Mammary epithelial cell (primary cell): ENCODE measurements at regions not wholly inside any gene's neighbourhood (a gene's known extent, or its start where the extent isn't known, plus 50 kb on each side); places are given as distances from the start of the nearest gene placed in this dataset.

Experiments
- EZH2 ChIP-seq: IDR thresholded peaks from 2 replicates; pipeline ENCODE4 v1.6.1; 2012; ENCODE audit warnings: low read length, inconsistent platforms, borderline replicate concordance
- TF ChIP-seq, protein P1 (sequence below), 2 donors: IDR thresholded peaks in 1 of 2; conservative IDR thresholded peaks in 1 of 2; 2 replicates each; pipeline ENCODE4 v1.5.1; 2011 to 2012; ENCODE audit warnings: inconsistent platforms in 2 of 2, low read length in 2 of 2, mild to moderate bottlenecking in 2 of 2, control low read depth in 1 of 2, low read depth in 1 of 2; ENCODE audit not compliant: insufficient read depth in 1 of 2; ENCODE audit errors: extremely low read depth in 1 of 2

DNA sequence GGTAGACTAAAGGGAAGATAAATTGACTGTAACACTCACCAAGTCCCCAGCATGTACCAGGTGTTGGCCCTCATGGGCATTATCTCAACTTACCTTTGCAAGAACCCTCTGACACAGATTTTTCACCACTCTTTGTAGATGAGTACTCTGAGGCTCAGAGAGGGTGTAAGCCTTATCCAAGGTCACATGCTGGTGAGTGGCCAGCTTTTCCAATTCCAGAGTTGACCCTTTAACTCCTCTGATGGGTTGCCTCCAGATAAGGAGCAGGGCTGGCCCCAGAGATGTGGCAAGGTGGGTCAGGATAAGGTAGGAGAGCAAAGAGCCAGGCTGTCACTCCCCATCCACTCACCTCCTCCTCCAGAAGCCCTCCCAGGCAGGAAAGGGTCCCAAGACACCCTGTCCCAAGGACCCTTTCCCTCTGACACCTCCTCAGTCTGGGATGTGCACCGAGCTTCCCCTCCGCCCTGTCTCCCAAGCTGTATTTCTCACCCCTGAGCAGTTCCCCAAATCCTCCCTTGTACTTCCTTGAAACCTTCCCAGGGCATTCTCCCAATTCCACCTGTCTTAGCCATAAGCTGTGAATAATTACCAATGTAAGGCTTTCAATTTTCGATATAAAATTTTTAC lies 165.9 kb downstream of the ZFP36L2 start:
- TF ChIP-seq, protein P1, sequence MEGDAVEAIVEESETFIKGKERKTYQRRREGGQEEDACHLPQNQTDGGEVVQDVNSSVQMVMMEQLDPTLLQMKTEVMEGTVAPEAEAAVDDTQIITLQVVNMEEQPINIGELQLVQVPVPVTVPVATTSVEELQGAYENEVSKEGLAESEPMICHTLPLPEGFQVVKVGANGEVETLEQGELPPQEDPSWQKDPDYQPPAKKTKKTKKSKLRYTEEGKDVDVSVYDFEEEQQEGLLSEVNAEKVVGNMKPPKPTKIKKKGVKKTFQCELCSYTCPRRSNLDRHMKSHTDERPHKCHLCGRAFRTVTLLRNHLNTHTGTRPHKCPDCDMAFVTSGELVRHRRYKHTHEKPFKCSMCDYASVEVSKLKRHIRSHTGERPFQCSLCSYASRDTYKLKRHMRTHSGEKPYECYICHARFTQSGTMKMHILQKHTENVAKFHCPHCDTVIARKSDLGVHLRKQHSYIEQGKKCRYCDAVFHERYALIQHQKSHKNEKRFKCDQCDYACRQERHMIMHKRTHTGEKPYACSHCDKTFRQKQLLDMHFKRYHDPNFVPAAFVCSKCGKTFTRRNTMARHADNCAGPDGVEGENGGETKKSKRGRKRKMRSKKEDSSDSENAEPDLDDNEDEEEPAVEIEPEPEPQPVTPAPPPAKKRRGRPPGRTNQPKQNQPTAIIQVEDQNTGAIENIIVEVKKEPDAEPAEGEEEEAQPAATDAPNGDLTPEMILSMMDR (conservative IDR thresholded peaks at IDR 0.05 in 1 of 2, IDR thresholded peaks at IDR 0.05 in 1 of 2; ENCODE audit: extremely low read depth in 1 of 2, insufficient read depth in 1 of 2, low read depth in 1 of 2, low read length in 2 of 2): no peak
- no peak for TF ChIP-seq EZH2
